ENCODE measurements at regions not wholly inside any gene's neighbourhood (a gene's known extent, or its start where the extent isn't known, plus 50 kb on each side); places are given as distances from the start of the nearest gene placed in this dataset.
"Not testable (repeated sequence)": the region's sequence is repeated elsewhere in the genome, so short reads cannot be mapped to it uniquely, and the experiment has no call there.

GRCh38 chr3:68676136-68676535 is 256.2 kb downstream of the TAFA4 start:
- DNase-seq (ENCODE audit: low read depth in 2 of 2), result no peak

- DNase-seq (ENCODE audit: low read depth in 2 of 2), result no peak
Observed at GRCh38 chr3:68667346-68667745, 265.0 kb downstream of the TAFA4 start.

DNA sequence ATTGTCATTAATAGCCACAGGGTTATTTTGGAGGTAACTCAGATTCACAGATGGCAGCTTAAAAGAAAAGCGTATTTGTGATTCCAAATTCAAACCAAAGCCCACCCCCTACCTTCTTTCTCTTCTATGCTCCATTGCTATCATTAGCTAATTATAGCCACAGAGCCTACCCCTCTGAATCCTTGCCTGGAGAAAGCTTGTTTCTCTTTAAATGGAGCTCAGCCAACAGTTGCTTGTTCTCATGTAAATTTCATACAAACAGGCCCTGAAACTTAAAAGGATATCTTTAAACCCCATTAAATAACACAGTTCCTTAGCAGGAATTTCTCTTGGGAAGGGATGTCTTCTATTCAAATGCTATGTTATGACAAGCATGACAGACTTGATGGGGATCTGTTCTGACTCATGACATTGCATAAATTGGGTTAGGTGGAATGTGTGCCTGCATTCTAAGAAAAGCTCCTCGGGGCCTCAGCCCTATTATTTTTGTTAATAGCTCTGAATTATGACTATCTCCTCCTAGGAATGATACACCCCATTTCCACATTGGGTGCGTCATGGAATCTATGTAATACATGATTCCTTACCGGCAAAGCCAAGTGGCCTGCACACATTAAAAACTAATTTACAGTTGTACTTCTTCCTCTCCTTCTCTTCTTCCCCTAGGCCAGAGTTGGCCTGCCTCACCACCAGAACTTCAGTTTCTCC is 265.8 kb downstream of the TAFA4 start:
- DNase-seq (ENCODE audit: low read depth in 2 of 2), result no peak

DNA sequence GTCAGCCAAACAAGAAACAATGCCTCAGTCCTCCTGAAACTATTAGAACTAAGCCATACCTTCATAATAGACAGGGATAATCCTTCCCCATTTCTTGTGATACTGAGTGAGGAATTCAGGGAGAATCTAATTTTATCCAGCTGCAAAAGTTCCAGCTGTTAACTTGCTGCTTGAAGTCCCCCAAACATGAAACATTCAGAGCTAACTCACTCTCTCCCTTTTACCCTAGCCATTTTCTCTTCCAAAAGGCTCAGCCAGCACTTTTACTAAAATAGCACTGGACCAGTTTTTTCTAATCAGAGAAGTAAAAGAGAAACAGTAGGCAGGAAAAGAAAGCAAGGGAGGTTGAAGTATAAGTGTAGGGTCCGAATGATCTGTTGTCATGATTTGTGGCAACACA is 268.1 kb downstream of the TAFA4 start:
- no peak for DNase-seq (ENCODE audit: low read depth in 2 of 2)

DNA sequence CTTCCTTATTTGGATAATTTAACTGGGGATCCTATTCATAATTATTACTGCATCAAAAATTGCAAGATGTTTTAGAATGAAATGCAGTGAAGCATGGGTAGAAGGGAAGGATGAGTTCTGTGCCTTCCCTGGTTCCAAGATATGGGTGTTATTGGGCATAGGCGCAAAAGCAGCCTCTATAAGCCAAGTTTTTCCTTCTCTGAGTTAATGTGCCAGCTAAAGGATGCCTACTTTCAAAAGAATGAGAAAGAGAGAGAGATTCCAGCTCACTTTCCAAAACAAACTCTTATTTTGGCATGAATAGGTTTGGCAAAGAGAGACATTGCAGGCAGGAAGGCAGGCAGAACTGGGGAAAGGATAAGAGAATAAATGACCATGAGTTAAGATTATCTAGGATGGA is 270.2 kb downstream of the TAFA4 start:
- no peak for DNase-seq (ENCODE audit: low read depth in 2 of 2)

DNA sequence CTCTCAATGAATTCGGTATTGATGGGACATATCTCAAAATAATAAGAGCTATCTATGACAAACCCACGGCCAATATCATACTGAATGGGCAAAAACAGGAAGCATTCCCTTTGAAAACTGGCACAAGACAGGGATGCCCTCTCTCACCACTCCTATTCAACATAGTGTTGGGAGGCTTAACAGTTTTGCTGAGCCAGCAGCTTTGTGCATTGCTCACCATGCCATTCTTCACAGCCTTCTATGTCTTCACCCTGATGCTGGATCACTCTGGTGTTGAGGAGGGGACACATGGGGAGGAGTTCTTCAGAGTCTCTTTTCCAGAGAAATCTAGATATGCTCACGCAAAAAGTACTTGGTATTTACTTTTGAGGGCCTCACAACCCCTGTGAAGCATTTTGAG is 281.7 kb downstream of the TAFA4 start:
- not testable (repeated sequence) for DNase-seq (ENCODE audit: low read depth in 2 of 2)

DNA sequence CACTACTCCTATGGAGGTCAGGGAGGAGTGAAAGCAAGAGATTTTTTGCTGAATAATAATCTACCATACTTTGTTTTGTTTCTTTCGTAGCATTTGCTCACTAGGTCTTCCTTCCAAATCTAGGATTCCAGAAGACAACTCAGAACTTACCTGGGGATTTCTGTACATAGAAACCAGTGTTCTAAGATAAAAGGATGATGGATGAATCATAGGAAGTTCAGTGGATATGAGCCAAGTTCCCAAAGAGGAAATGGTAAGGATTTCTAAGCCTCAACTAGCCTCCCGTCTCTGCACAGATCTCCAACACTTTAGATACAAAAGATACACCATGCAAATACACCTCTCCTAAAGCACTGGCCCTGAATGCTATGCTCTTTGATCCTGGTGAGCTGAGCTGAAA is 283.9 kb downstream of the TAFA4 start:
- DNase-seq (ENCODE audit: low read depth in 2 of 2), result no peak

DNA sequence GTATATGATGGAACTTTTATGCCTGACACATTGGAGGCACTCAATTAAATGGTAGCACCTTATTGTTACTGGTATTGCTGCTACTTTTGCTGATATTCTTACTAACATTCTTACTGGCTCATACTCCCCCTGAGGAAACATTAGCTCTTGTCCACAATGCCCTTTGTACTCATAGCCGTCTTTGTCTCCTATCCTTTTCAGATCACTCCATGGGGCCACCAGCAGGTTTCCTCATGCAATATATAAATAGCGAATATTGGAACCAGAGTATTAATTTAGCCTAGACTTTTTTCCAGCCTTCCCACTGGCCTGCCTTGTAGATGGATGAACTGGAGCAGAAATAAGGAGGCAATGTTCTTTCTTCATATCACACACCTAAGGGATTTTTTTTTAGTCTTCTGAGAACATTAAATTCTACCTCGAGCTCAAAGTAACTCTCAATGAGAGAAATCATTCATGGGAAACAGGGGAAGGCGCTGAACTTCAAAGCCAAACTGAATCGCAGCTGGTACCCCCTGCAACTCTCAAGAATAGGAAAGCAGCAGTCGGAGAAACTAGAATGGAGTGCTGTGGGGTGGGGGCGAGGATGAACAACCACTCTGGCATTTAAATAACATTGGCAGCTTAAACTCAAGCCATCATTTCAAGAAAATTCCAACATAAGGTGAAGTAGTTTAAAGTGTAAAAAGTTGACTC is 300.3 kb downstream of the TAFA4 start:
- DNase-seq (ENCODE audit: low read depth in 2 of 2), result no peak

GRCh38 chr3:68620211-68620610 is 312.1 kb downstream of the TAFA4 start:
- DNase-seq (ENCODE audit: low read depth in 2 of 2), result no peak

- DNase-seq (ENCODE audit: low read depth in 2 of 2), result no peak
Observed at GRCh38 chr3:68614087-68614486, 318.3 kb downstream of the TAFA4 start.

- DNase-seq (ENCODE audit: low read depth in 2 of 2), result no peak
Observed at GRCh38 chr3:68571321-68571720, 361.0 kb downstream of the TAFA4 start.

- DNase-seq (ENCODE audit: low read depth in 2 of 2), result no peak
Observed at GRCh38 chr3:68560728-68561127, 371.6 kb downstream of the TAFA4 start.

GRCh38 chr3:68535782-68536181 is 396.6 kb downstream of the TAFA4 start:
- DNase-seq (ENCODE audit: low read depth in 2 of 2), result no peak

DNA sequence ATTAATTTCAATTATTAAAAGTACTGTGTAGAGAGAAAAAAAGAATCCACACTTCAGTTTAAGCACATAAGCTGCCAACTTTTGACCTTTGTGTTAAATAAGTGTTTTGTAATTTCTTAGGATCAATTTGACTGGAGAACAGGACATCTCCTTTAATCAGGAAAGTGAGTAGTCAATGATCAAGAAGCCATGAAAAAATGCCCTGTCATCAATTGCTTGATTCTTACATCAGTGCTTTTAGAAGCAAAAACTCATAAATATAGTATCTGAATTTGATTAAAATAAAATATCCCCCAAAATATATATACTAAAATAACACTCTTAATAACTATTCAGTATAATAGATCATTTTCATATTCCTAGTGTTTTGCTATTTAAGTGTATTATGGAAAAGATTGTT is 409.0 kb downstream of the TAFA4 start:
- DNase-seq (ENCODE audit: low read depth in 2 of 2), result no peak

DNA sequence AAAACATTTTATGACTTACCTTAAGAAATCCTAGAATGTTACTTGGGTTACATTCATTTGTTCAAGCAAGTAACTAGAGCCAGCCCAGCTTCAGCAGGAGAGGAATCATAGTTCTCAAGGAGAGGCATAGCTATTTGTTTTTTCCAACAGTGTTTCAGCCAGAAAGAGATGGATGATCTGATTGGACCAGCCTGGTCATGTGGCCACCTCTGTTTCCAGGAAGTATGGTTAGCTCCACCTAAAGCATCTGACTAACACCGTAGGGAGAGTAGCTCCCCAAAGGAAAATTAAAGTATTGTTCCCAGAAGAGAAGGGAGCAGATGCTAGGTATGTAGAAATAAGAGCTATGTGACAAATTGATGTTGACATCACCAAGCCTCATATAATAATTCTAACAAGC is 417.1 kb downstream of the TAFA4 start:
- no peak for DNase-seq (ENCODE audit: low read depth in 2 of 2)

DNA sequence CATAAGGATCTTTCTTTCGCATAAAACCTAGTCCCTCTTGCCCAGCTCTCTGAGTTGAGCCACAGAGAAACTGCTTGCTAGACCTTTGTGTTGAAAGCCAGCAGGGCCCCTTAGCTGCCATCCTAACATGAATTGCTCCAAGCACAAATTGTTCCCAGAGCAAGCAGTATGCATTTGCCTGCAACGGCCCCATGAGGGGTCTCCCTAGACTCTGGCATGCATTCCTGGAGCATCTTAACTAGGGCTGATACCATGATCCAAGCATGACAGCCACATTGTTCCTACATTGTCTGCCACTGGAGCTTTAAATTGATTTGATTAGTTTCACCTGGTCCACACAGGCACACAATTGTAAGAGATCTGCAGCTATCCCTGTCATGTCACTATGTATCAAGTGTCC is 428.1 kb downstream of the TAFA4 start:
- no peak for DNase-seq (ENCODE audit: low read depth in 2 of 2)

- not testable (repeated sequence) for DNase-seq (ENCODE audit: low read depth in 2 of 2)
Observed at GRCh38 chr3:68485845-68486244, 446.5 kb downstream of the TAFA4 start.

GRCh38 chr3:68485051-68485450 is 447.3 kb downstream of the TAFA4 start:
- DNase-seq (ENCODE audit: low read depth in 2 of 2), result no peak

DNA sequence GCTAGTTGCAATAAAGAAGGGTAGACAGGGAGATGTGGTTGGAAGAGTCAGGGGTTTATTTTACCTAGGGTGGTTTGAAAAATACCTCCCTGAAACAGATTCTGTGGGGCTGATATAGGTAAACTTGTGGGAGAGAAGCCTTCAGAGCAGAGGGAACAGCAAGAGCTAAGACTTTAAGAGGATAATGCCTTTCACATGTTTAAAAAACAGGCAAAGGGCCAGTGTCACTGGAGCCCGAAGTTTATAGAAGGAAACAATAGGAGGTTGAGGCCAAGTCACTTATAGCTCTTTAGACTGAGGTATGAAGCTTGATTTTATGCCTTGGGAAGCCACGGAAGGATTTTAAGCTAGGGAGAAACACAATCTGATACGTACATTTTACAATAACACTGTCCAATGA is 448.7 kb downstream of the TAFA4 start:
- DNase-seq (ENCODE audit: low read depth in 2 of 2), result no peak

DNA sequence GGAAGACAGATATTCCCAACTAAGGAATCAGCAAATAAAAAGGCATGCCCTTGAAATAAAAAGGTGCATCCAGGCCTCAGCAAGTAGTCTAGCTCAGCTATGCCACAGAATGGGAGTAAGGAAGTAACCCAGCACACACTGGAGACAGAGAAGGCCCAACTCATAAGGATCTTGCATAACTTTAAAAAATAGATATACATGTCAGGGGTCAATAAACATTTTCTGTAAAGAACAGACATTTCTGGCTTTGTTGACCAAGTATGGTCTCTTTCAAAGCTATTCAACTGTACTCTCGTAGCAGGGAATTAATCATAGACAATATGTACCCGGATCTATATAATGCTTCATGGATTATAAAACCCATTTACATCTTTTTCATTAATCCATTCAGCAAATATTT is 449.3 kb downstream of the TAFA4 start:
- DNase-seq (ENCODE audit: low read depth in 2 of 2), result no peak

DNA sequence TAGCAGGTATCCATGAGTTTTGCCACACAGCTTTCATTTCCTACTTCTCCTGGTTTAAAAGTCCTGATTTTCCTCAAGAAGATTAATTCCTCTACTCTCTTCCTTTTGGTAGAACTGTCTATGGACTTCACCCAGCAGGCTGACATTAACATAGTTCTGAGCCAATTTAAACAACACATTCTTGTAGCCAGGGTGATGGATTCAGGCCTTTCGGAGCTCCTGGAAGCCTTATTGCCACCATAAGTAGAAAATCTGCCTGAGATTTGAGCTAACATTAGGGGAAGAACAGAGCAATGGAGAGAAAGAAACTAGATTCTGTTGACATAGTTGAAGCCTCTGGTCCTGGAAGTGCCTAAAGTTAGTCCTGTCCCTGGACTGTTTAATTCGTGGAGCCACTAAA is 449.8 kb downstream of the TAFA4 start:
- no peak for DNase-seq (ENCODE audit: low read depth in 2 of 2)

DNA sequence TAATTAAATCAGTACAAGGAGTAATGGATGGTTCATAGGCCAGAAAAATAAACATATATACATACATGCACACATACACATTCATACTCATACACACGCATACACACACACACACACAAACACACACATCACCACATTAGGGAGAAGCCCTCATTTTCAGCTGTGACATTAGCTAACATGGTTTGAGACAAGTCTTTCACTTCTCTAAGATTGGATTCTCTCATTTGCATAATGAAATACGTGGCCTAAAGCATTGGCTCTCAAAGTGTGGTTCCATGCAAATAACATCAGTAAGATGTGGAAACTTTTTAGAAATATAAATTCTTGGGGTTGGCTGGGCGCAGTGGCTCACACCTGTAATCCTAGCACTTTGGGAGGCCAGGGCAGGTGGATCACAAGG is 452.6 kb downstream of the TAFA4 start:
- DNase-seq (ENCODE audit: low read depth in 2 of 2), result no peak

DNA sequence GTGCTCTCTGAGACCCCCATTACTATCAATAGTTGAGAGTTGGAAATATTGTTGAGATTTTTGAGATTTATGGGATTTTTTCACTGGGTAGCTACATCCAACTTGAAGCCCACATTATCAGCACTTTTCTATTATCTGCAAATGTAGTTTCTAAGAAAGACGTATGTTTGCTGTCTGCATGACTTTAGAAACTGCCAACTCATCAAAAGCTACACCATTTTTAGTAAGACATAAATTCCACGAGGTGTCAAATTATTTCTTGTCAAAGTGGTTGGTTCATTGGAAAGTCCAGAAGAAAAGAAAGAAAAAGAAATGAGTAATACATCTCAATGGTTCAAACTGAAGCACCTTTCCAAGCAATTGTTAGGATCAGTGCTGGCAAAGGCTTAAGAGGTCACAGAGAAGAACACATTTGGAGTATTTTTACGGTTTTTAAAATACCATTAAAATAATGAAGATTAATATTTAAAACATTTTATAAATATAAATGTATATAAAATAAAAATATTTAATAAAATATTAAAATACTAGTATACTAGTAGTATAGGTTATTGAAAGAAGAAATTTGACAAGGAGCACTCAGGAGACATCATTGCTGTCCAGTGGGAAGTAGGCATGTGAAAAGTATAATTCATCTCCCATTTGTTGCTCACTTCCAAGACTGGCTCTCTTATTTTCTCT is 463.5 kb downstream of the TAFA4 start:
- no peak for DNase-seq (ENCODE audit: low read depth in 2 of 2)
